H9 (cell line): ENCODE measurements at regions not wholly inside any gene's neighbourhood (a gene's known extent, or its start where the extent isn't known, plus 50 kb on each side); places are given as distances from the start of the nearest gene placed in this dataset.

ENCODE experiments used
- DNase-seq: peaks from one replicate; pipeline ENCODE4 v3.0.0-alpha.2; 2017
- H2AFZ ChIP-seq: one replicate; pipeline ENCODE4 v1.6.1; 2013; ENCODE audit warnings: mild to moderate bottlenecking, low read length, control low read depth, moderate library complexity
- H2AK5ac ChIP-seq: 2 replicates; pipeline ENCODE4 v1.6.1; 2013; ENCODE audit warnings: low read length, control low read depth, mixed read lengths; ENCODE audit not compliant: insufficient read length
- H2BK120ac ChIP-seq: one replicate; pipeline ENCODE4 v1.6.1; 2013; ENCODE audit warnings: low read depth, mild to moderate bottlenecking, low read length, control low read depth, inconsistent platforms; ENCODE audit not compliant: poor library complexity, severe bottlenecking
- H2BK12ac ChIP-seq: 2 replicates; pipeline ENCODE4 v1.6.1; 2013; ENCODE audit warnings: low read length, control low read depth, mixed read lengths, low read depth; ENCODE audit not compliant: insufficient read length
- H2BK15ac ChIP-seq: 2 replicates; pipeline ENCODE4 v1.6.1; 2013; ENCODE audit warnings: low read depth, low read length, control low read depth
- H2BK20ac ChIP-seq: one replicate; pipeline ENCODE4 v1.6.1; 2013; ENCODE audit warnings: low read depth, mild to moderate bottlenecking, low read length, control low read depth, inconsistent platforms; ENCODE audit not compliant: poor library complexity, severe bottlenecking
- H2BK5ac ChIP-seq: 2 replicates; pipeline ENCODE4 v1.6.1; 2013; ENCODE audit warnings: low read length, control low read depth, mixed read lengths; ENCODE audit not compliant: insufficient read length
- H3K14ac ChIP-seq: 2 replicates; pipeline ENCODE4 v1.6.1; 2013; ENCODE audit warnings: low read length, control low read depth; ENCODE audit not compliant: insufficient read depth
- H3K18ac ChIP-seq: 2 replicates; pipeline ENCODE4 v1.6.1; 2013; ENCODE audit warnings: low read depth, mild to moderate bottlenecking, mixed read lengths, low read length, control low read depth; ENCODE audit not compliant: insufficient read length
- H3K23ac ChIP-seq: 2 replicates; pipeline ENCODE4 v1.6.1; 2013; ENCODE audit warnings: low read length, control low read depth, mixed read lengths, low read depth; ENCODE audit not compliant: insufficient read length
- H3K23me2 ChIP-seq: 2 replicates; pipeline ENCODE4 v1.6.1; 2013; ENCODE audit warnings: low read depth, mild to moderate bottlenecking, mixed read lengths, low read length, control low read depth; ENCODE audit not compliant: insufficient read length, poor library complexity, severe bottlenecking
- H3K27ac ChIP-seq: 2 replicates; pipeline ENCODE4 v1.5.1; 2013; ENCODE audit warnings: low read length, control low read depth, mixed read lengths, low read depth; ENCODE audit not compliant: insufficient read length
- H3K27me3 ChIP-seq: 2 replicates; pipeline ENCODE4 v1.6.1; 2013; ENCODE audit warnings: low read length, control low read depth, inconsistent platforms; ENCODE audit not compliant: insufficient read depth
- H3K4ac ChIP-seq: 2 replicates; pipeline ENCODE4 v1.6.1; 2013; ENCODE audit warnings: low read depth, mild to moderate bottlenecking, control low read depth, inconsistent platforms, low read length, moderate library complexity
- H3K4me1 ChIP-seq: 2 replicates; pipeline ENCODE4 v1.6.1; 2013; ENCODE audit warnings: low read length, control low read depth, inconsistent platforms; ENCODE audit not compliant: insufficient read depth
- H3K4me2 ChIP-seq: 2 replicates; pipeline ENCODE4 v1.6.1; 2013; ENCODE audit warnings: low read length, control low read depth, mixed read lengths; ENCODE audit not compliant: insufficient read length, insufficient read depth
- H3K56ac ChIP-seq: 2 replicates; pipeline ENCODE4 v1.6.1; 2013; ENCODE audit warnings: low read depth, mild to moderate bottlenecking, mixed read lengths, low read length, control low read depth; ENCODE audit not compliant: insufficient read length
- H3K79me1 ChIP-seq: 2 replicates; pipeline ENCODE4 v1.6.1; 2013; ENCODE audit warnings: low read depth, mild to moderate bottlenecking, moderate library complexity, low read length, control low read depth, inconsistent platforms; ENCODE audit not compliant: insufficient read depth, poor library complexity, severe bottlenecking
- H3K79me2 ChIP-seq: 2 replicates; pipeline ENCODE4 v1.6.1; 2013; ENCODE audit warnings: low read length, control low read depth, inconsistent platforms; ENCODE audit not compliant: insufficient read depth
- H3K9ac ChIP-seq: 2 replicates; pipeline ENCODE4 v1.6.1; 2013; ENCODE audit warnings: low read length, control low read depth, mixed read lengths; ENCODE audit not compliant: insufficient read length; ENCODE audit errors: extremely low read depth
- H3K9me3 ChIP-seq: one replicate; pipeline ENCODE4 v1.6.1; 2013; ENCODE audit warnings: low read depth, low read length, inconsistent platforms; ENCODE audit not compliant: control insufficient read depth
- H3T11ph ChIP-seq: one replicate; pipeline ENCODE4 v1.6.1; 2013; ENCODE audit warnings: mild to moderate bottlenecking, low read length, control low read depth, inconsistent platforms
- H4K20me1 ChIP-seq: one replicate; pipeline ENCODE4 v1.6.1; 2013; ENCODE audit not compliant: control insufficient read depth, insufficient read length, insufficient read depth
- H4K5ac ChIP-seq: 2 replicates; pipeline ENCODE4 v1.6.1; 2013; ENCODE audit warnings: low read depth, mild to moderate bottlenecking, mixed read lengths, low read length, control low read depth; ENCODE audit not compliant: insufficient read length
- H4K8ac ChIP-seq: replicated peaks from 2 replicates; pipeline ENCODE4 v1.6.1; 2013; ENCODE audit warnings: low read length, control low read depth, mixed read lengths, low read depth; ENCODE audit not compliant: insufficient read length
- H4K91ac ChIP-seq: 2 replicates; pipeline ENCODE4 v1.6.1; 2013; ENCODE audit warnings: low read depth, mild to moderate bottlenecking, moderate library complexity, mixed read lengths, low read length, control low read depth; ENCODE audit not compliant: insufficient read length
- H3K27ac Mint-ChIP-seq, 3 experiments: 2 replicates in 2 of 3; 3 replicates in 1 of 3; pipeline ENCODE4 v1.8.0; 2020 to 2021; ENCODE audit warnings: mixed read lengths in 3 of 3, mild to moderate bottlenecking in 1 of 3, moderate library complexity in 1 of 3
- H3K27me3 Mint-ChIP-seq: 2 replicates; pipeline ENCODE4 v1.8.0; 2021; ENCODE audit warnings: low read depth, mild to moderate bottlenecking, moderate library complexity, mixed read lengths
- H3K36me3 Mint-ChIP-seq, 3 experiments: 2 replicates in 2 of 3; 3 replicates in 1 of 3; pipeline ENCODE4 v1.8.0; 2020 to 2021; ENCODE audit warnings: low read depth in 3 of 3, mixed read lengths in 3 of 3; ENCODE audit not compliant: insufficient read depth in 1 of 3
- H3K4me1 Mint-ChIP-seq, 2 experiments: 2 replicates each; pipeline ENCODE4 v1.8.0; 2020; ENCODE audit warnings: mixed read lengths in 2 of 2
- H3K4me3 Mint-ChIP-seq, 2 experiments: 2 replicates in 1 of 2; 3 replicates in 1 of 2; pipeline ENCODE4 v1.8.0; 2020 to 2021; ENCODE audit warnings: mild to moderate bottlenecking in 2 of 2, mixed read lengths in 2 of 2, moderate library complexity in 1 of 2
- H3K9me3 Mint-ChIP-seq, 2 experiments: 2 replicates in 1 of 2; 3 replicates in 1 of 2; pipeline ENCODE4 v1.8.0; 2020; ENCODE audit warnings: mild to moderate bottlenecking in 2 of 2, mixed read lengths in 2 of 2, moderate library complexity in 1 of 2
- CTCF ChIP-seq: fragments of 200-600 bp; sonication (generic); conservative IDR thresholded peaks from 3 replicates; pipeline ENCODE4 v1.8.0; 2021; ENCODE audit warnings: antibody characterized with exemption, mild to moderate bottlenecking
- WGBS: extraction: QIAGEN DNeasy Blood & Tissue Kit; methylation state at CpG from one replicate; pipeline ENCODE4 v1.1.7; 2013; ENCODE audit warnings: missing lambda C conversion rate, low lambda C conversion rate, mixed read lengths; ENCODE audit not compliant: insufficient read length; ENCODE audit errors: extremely low coverage; 5-methylcytosine and 5-hydroxymethylcytosine counted together

GRCh38 chr2:207428573-207428972 is 101.2 kb upstream of the CREB1 start:
- H3T11ph ChIP-seq: no peak overlapping the region
- H4K5ac ChIP-seq: no peak overlapping the region
- no peak overlapping the region for H2BK5ac ChIP-seq
- H3K23me2 ChIP-seq: no peaks in the 10 kb centered on the region
- no peak overlapping the region for H2AK5ac ChIP-seq
- WGBS: no CpG with 5 or more reads among the region's 1 CpG
- H3K9ac ChIP-seq: no peak overlapping the region
- H4K8ac ChIP-seq: no peak overlapping the region
- no peak overlapping the region for H2BK12ac ChIP-seq
- Mint-ChIP-seq H3K4me3 (no peak overlapping the region), H3K27ac (no peak overlapping the region), H3K36me3 (0 out of 7 replicates have a peak, but pooled peaks cover 0 to 5% (median 0%) of the 10 kb centered on the region in 3 experiments), H3K4me1 (no peaks in the 10 kb centered on the region), H3K27me3 (no peaks in the 10 kb centered on the region), H3K9me3 (no peaks in the 10 kb centered on the region; a peak in 1 of 5 replicates)
- no peak overlapping the region for H3K4ac ChIP-seq
- H3K18ac ChIP-seq: no peak overlapping the region
- no peak overlapping the region for H3K14ac ChIP-seq
- H3K4me2 ChIP-seq: no peak overlapping the region
- no peak overlapping the region for H2BK20ac ChIP-seq
- H4K20me1 ChIP-seq: no peaks in the 10 kb centered on the region
- H3K23ac ChIP-seq: no peak overlapping the region
- no peaks in the 10 kb centered on the region for H3K27me3 ChIP-seq
- H3K79me1 ChIP-seq: no peaks in the 10 kb centered on the region
- no peak for TF ChIP-seq CTCF
- H2AFZ ChIP-seq: no peak overlapping the region
- no peaks in the 10 kb centered on the region for H3K79me2 ChIP-seq
- no peak for DNase-seq
- no peak overlapping the region for H2BK15ac ChIP-seq
- no peak overlapping the region for H4K91ac ChIP-seq
- H3K56ac ChIP-seq: no peak overlapping the region
- H3K27ac ChIP-seq: no peak overlapping the region
- H2BK120ac ChIP-seq: no peak overlapping the region
- no peaks in the 10 kb centered on the region for H3K9me3 ChIP-seq
- H3K4me1 ChIP-seq: no peaks in the 10 kb centered on the region
